Dermis blood vessel endothelial cell (primary cell): ENCODE measurements at regions not wholly inside any gene's neighbourhood (a gene's known extent, or its start where the extent isn't known, plus 50 kb on each side); places are given as distances from the start of the nearest gene placed in this dataset.
"Not testable (repeated sequence)": the region's sequence is repeated elsewhere in the genome, so short reads cannot be mapped to it uniquely, and the experiment has no call there.

Experiments used
- DNase-seq: peaks from one replicate; pipeline ENCODE4 v3.0.0; 2010

GRCh38 chr7:113207441-113207840 is 89.1 kb upstream of the SMIM30 start:
- DNase-seq = no peak

GRCh38 chr7:113204415-113204814 is 86.1 kb upstream of the SMIM30 start:
- no peak for DNase-seq

- no peak for DNase-seq
These were observed 83.9 kb upstream of the SMIM30 start for GRCh38 chr7:113202284-113202683.

GRCh38 chr7:113200281-113200680 is 81.9 kb upstream of the SMIM30 start:
- DNase-seq = no peak

- no peak for DNase-seq
These were observed 81.5 kb upstream of the SMIM30 start for GRCh38 chr7:113199841-113200240.

- no peak for DNase-seq
These were observed 80.8 kb upstream of the SMIM30 start for GRCh38 chr7:113199136-113199535.

- DNase-seq = no peak
These were observed 79.9 kb upstream of the SMIM30 start for GRCh38 chr7:113198226-113198625.

GRCh38 chr7:113197274-113197673 is 78.9 kb upstream of the SMIM30 start:
- DNase-seq = no peak

GRCh38 chr7:113188396-113188795 is 70.0 kb upstream of the SMIM30 start:
- DNase-seq = no peak

- DNase-seq = no peak
These were observed 61.0 kb upstream of the SMIM30 start for GRCh38 chr7:113179313-113179712.

- no peak for DNase-seq
These were observed 58.5 kb upstream of the SMIM30 start for GRCh38 chr7:113176836-113177235.

GRCh38 chr7:113176180-113176579 is 57.8 kb upstream of the SMIM30 start:
- DNase-seq = not testable (repeated sequence)

- DNase-seq = no peak
These were observed 57.3 kb upstream of the SMIM30 start for GRCh38 chr7:113175525-113176104.

- no peak for DNase-seq
These were observed 54.4 kb upstream of the SMIM30 start for GRCh38 chr7:113172726-113173125.

GRCh38 chr7:113170591-113170990 is 52.2 kb upstream of the SMIM30 start:
- DNase-seq = no peak
